HG03457 (cell line): ENCODE measurements at regions not wholly inside any gene's neighbourhood (a gene's known extent, or its start where the extent isn't known, plus 50 kb on each side); places are given as distances from the start of the nearest gene placed in this dataset.

ENCODE experiments used
- ATAC-seq: cut with Tn5 transposase; IDR thresholded peaks from one replicate; pipeline ENCODE4 v1.9.1; 2021; ENCODE audit warnings: moderate number of reproducible peaks; ENCODE audit not compliant: unreplicated experiment

DNA sequence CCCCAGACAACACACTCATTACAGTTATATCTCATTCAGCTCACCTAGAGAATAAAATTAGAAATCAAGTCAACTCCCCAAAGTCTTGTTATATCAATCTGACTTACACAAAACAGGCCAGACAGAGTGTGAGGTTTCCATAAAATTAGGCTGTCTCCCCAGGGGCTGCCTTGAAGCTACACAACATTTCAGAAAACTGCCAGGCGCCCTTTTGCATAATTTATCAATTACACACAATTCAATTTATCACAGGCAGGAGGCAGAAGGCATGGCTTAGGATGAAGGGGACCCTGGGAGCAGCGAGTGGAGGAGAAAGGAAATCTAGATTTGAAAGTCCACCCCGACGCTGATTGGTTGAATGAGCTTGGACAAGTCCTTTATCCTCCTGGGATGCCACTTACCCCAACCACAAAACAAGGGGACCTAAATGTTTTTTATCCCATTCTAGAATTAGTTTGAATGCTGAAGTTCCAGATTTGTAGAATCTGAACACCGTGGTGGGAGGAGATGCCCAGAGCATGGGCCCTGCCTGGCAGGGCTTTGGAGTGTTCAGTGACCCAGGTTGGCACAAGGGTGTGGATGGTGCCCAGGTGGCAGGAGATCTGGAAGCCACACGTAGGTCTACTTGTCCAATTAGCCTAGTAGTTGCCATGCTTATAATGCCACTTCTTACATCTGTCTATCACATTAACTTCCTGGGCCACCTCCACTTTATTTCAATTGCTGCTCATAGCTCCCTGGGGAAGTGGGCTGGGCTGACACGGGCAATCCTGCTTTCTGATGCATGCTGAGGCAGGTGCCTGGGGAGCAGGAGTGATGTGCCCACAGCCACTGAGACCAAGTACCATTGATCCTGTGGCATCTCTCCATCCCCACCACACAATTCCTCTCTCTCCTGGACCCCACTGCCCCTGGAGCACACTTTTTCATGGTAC is 119.8 kb upstream of the TLE3 start:
- no peak for ATAC-seq

- ATAC-seq: no peak
Observed at GRCh38 chr15:70215951-70216350, 118.2 kb upstream of the TLE3 start.

DNA sequence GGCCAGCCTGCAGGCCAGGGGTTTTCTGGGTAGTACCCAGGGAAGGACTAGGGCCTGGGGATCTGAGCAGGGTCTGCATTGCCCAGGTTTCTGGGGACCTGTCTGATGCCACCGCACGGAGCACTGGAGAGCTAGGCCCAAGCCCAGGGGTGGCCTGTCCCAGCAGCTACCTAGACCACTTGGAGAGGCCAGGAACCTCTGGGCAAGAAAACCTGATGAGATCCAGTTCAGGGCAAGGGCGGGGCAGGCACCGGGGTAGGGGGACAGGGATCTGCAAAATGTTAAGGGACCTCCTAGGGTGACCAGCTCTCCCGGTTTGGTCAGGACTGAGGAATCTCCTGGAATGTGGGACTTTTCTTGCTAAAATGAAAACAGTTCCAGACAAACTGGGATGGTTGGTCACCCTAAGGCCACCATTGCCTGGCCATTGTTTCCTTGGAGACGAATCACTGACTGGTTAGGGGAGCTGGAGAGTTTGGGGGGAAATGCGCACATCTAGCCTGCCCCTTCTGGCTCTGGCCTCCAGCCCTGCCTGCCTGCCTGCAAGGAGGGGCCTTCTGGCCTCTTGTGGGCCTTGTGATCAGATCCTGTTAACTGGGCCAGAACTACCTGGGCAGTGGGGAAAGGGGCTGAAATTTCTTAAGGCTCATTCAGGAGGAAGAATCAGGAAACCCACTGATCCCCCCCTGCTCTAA is 117.4 kb upstream of the TLE3 start:
- no peak for ATAC-seq

GRCh38 chr15:70214276-70214675 is 116.6 kb upstream of the TLE3 start:
- no peak for ATAC-seq

DNA sequence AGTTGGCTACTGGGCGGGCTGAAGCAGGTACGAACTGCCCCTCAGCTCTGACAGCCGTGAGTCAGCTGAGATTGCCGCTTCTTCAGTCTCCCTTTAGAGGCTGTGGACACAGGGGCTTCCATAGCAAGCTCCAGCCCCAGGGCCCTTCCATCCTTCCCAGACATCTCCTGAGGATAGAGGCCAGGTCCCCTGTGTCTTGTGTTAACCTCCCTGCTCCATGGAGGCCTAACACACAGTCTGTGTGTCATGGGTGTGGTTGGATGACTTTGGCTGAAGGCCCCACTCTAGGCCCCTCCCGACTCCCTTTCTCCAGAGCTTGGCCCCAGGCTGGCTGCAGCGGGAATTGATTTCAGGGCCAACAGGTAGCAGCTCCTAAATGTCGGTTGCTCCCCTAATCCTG is 116.1 kb upstream of the TLE3 start:
- no peak for ATAC-seq

GRCh38 chr15:70212963-70213315 is 115.2 kb upstream of the TLE3 start:
- ATAC-seq: no peak

- ATAC-seq: no peak
Observed at GRCh38 chr15:70212286-70212962, 114.7 kb upstream of the TLE3 start.

DNA sequence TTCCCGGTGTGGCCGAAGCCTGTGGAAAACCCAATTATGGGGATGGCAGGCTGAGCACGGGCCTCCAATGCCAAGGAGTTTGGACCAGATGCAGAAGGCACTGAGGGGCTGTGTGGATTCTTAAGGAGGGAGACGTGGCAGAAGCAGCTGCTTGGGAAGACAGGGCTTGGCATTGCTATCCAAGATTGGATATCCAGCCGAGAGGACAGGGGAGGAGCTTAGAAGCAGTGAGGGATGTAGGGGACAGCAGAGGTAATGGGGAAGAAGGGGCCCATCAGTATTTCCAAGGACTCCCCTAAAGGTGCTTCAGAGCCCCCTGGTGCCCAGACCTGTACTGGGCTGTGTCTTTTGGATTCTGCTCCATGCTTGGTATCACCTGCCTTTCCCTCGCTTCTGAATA is 112.8 kb upstream of the TLE3 start:
- ATAC-seq: no peak

DNA sequence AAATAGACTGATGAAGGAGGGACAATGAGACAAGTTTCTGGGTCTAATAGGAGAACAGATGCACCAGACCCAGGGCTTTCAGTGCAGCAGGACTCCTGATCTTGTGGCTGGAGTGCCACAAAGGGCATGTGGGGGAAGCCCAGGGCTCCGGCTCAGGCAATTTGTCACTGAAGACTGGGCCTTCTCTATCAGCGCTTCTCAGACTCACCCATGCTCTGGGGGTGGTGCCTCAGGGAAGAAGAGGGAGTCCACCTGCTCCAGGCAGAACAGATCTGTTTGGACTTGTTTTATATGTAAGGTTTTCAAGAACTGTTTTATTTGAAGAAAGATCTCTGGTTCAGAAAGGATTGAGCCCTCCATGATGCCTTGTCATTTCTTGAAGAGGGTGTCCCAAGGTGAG is 112.4 kb upstream of the TLE3 start:
- ATAC-seq: no peak

GRCh38 chr15:70209499-70209898 is 111.8 kb upstream of the TLE3 start:
- ATAC-seq: no peak

GRCh38 chr15:70208332-70208731 is 110.6 kb upstream of the TLE3 start:
- no peak for ATAC-seq

- ATAC-seq: no peak
Observed at GRCh38 chr15:70206668-70207067, 109.0 kb upstream of the TLE3 start.

- ATAC-seq: no peak
Observed at GRCh38 chr15:70204652-70205051, 106.9 kb upstream of the TLE3 start.

GRCh38 chr15:70203981-70204560 is 106.4 kb upstream of the TLE3 start:
- ATAC-seq: no peak

DNA sequence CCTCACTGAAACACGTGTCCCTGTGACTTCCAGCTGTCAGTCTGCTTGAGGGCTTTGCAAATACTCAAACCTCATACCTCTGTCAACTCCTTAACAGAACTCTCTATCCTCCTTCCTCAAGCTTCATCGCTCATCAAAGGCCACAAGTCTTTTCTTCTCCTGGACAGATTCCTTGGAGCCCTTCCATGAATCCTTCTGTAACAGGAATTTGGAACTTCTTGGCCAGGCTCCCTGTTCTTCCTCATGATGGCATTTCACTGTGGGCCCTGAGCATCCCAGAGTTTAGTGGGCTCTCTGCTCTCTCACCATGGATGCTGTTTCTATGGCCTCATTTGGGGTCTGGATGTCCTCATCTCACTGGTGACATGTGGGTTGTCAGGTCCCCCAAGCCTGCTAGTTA is 105.0 kb upstream of the TLE3 start:
- no peak for ATAC-seq

DNA sequence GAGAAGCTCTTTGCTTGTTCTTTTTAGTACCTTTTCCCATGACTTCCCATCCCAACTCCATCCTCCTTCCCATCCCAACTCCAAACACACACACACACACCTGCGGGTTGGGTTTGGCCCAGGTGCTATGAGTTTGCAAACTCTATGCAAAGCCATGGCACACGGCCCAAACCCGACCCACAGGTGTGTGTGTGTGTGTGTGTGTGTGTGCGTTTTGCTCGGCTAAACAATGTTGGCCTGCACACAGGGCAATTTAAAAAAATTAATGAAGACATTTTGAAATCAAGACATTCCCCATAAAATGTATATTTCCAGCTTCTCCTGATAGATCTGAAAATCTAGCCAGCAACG is 103.7 kb upstream of the TLE3 start:
- ATAC-seq: no peak

DNA sequence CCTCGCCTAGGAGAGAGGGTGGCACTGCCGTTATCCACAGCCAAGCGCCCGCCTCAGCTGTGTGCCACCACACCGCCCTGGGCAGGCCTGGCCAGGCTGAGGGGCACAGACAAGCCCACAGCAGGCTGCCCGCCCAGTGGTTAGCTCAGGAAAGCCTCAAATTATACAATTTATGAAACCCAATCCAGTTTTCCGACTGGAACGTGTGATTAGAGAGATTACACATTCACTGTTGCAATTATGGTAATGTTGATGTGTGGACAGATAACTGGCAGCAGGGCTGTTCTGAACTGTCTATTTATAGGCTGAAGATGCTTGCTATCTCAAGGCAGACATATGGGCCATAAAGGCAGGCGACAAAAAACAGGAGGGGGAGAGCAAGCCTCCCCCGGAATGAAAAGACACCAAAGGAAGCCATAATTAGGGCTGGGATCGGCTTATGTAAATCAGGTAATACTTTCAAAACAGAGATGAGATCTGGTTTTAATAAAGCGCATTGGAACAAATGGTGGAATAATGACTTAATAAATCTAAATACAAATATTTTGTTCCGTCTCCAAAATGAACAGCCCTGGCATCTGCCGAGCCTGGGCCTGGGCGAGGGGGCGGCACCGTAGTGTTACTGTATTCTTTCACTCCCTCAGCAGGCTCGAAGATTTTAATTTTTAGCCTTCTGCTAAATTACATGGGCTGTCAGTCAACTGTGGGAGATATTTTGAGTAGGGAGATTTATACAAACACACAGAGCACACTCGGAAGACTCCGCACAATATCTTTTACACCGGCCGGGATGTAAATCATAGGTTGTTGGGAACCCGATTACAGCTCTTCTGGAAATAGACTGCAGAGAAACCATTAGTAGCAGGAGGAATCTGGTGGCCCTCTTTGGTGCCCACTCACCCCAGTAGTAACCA is 103.1 kb upstream of the TLE3 start:
- no peak for ATAC-seq

DNA sequence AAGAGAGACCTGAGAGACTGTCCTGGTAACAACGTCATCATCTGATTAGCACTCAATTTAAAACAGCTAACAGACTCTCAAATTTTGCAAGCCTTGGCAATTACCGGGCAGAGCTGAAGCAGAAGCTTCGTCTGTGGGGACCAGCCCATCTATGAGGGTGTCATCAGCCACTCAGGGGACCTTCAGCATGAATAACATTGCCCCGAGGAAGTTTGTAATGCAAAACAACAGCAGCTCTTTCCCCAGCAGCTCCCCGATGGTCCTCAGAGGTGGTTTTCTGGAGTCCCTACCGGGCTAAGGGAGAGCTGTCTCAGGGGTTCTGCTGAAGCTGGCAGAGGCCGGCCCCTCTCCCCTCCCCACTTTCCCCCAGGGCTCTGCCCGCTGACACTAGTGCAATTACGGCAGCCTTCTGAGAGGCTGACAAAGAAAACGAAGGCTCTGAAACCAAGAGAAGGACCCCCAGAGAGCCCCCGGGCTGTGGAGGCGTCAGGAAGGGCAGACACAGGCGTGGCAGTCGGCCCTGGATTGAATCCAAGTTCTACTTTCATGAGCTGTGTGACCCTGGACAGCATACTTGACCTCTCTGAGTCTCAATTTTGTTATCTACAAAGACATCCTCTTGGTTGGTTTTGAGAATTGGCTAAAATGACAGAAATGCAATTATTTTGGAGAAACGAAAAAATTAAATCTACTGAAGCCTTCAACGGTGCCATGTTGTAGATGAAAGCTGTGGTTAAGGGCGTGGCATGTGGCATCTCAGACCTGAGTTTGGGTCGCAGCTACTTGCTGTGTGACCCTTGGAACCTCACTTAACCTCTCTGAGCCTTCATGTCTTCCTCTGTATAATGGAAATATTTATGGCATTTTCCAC is 102.1 kb upstream of the TLE3 start:
- ATAC-seq: no peak

- no peak for ATAC-seq
Observed at GRCh38 chr15:70199124-70199482, 101.4 kb upstream of the TLE3 start.
